PC-3 (cell line): ENCODE measurements at regions not wholly inside any gene's neighbourhood (a gene's known extent, or its start where the extent isn't known, plus 50 kb on each side); places are given as distances from the start of the nearest gene placed in this dataset.
A peak's percentile ranks its signal among the peaks of the same experiment; 100 is the strongest.
"Not testable (repeated sequence)": the region's sequence is repeated elsewhere in the genome, so short reads cannot be mapped to it uniquely, and the experiment has no call there.

Source experiments
- ATAC-seq: fragments of 200-7000 bp; cut with Tn5 transposase; 2 replicates; pipeline ENCODE4 v1.9.1; 2020; ENCODE audit warnings: mild to moderate bottlenecking, moderate library complexity
- BruUV-seq: library from RNA; stranded (reverse); fragments of 400-500 nt; replicated peaks from 2 replicates; lab custom pipeline; 2021; lab: Mats Ljungman, UMichigan
- CTCF ChIA-PET: fragments of 300-600 bp; sonication (Branson Sonifier 250); formaldehyde crosslinking; loops from one replicate; lab custom pipeline; 2022; ENCODE audit warnings: antibody characterized with exemption; lab: Charles Lee
- POLR2A ChIA-PET: fragments of 300-600 bp; sonication (Branson Sonifier 250); formaldehyde crosslinking; loops from one replicate; lab custom pipeline; 2022; ENCODE audit warnings: antibody characterized with exemption; ENCODE audit not compliant: unreplicated experiment; lab: Charles Lee
- DNase-seq: peaks from one replicate; pipeline ENCODE4 v3.0.0-alpha.2; 2015
- H2AFZ ChIP-seq: fragments of 300-600 bp; sonication (generic); 2 replicates; pipeline ENCODE4 v1.6.0; 2016; ENCODE audit warnings: antibody characterized with exemption, low read length
- H3F3A ChIP-seq: fragments of 300-600 bp; sonication (generic); one replicate; pipeline ENCODE4 v1.6.0; 2017; ENCODE audit warnings: antibody characterized with exemption, low read length, control low read depth, mild to moderate bottlenecking; ENCODE audit not compliant: unreplicated experiment
- H3K27ac ChIP-seq: fragments of 300-600 bp; sonication (generic); 2 replicates; pipeline ENCODE4 v1.5.1; 2016; ENCODE audit warnings: mild to moderate bottlenecking, low read length
- H3K27me3 ChIP-seq: fragments of 300-600 bp; sonication (generic); 2 replicates; pipeline ENCODE4 v1.6.1; 2016; ENCODE audit warnings: low read length, mixed read lengths
- H3K36me3 ChIP-seq: fragments of 300-600 bp; sonication (generic); 2 replicates; pipeline ENCODE4 v1.6.1; 2016; ENCODE audit warnings: low read depth, mixed run types, low read length, mixed read lengths
- H3K4me1 ChIP-seq: fragments of 300-600 bp; sonication (generic); 2 replicates; pipeline ENCODE4 v1.5.1; 2016; ENCODE audit warnings: low read length; ENCODE audit not compliant: insufficient read depth
- H3K4me2 ChIP-seq: fragments of 300-600 bp; sonication (generic); 2 replicates; pipeline ENCODE4 v1.6.0; 2016; ENCODE audit warnings: low read length
- H3K4me3 ChIP-seq: fragments of 300-600 bp; sonication (generic); 2 replicates; pipeline ENCODE4 v1.5.1; 2016; ENCODE audit warnings: mild to moderate bottlenecking, low read length, mixed read lengths
- H3K79me2 ChIP-seq: fragments of 300-600 bp; sonication (generic); 2 replicates; pipeline ENCODE4 v1.6.1; 2017; ENCODE audit warnings: low read length, mixed read lengths
- H3K9ac ChIP-seq: fragments of 300-600 bp; sonication (generic); 2 replicates; pipeline ENCODE4 v1.6.0; 2016; ENCODE audit warnings: mild to moderate bottlenecking, low read length
- H3K9me2 ChIP-seq: fragments of 300-600 bp; sonication (generic); replicated peaks from 2 replicates; pipeline ENCODE4 v1.6.1; 2016; ENCODE audit warnings: mixed run types, low read length, mixed read lengths
- H3K9me3 ChIP-seq: fragments of 300-600 bp; sonication (generic); 2 replicates; pipeline ENCODE4 v1.6.1; 2016; ENCODE audit warnings: low read length, mixed read lengths
- H4K20me1 ChIP-seq: fragments of 300-600 bp; sonication (generic); 2 replicates; pipeline ENCODE4 v1.6.1; 2016; ENCODE audit warnings: low read length, mixed read lengths
- CTCF ChIP-seq: fragments of 300-600 bp; sonication (generic); conservative IDR thresholded peaks from 2 replicates; pipeline ENCODE4 v1.5.1; 2017; ENCODE audit warnings: antibody characterized with exemption, low read depth, mild to moderate bottlenecking, low read length
- EZH2 ChIP-seq: fragments of 300-600 bp; sonication (generic); IDR thresholded peaks from one replicate; pipeline ENCODE4 v1.6.1; 2017; ENCODE audit warnings: antibody characterized with exemption, mild to moderate bottlenecking, low read length; ENCODE audit not compliant: unreplicated experiment
- EZH2phosphoT487 ChIP-seq: fragments of 300-600 bp; sonication (generic); IDR thresholded peaks from 2 replicates; pipeline ENCODE4 v1.6.1; 2018; ENCODE audit warnings: mild to moderate bottlenecking, antibody characterized with exemption, low read length, borderline replicate concordance
- intact Hi-C: fragments of 100-400 bp; cut with micrococcal nuclease; formaldehyde crosslinking; loops from 2 replicates; pipeline ENCODE4 v1.9.0; 2023

GRCh38 chr5:91917037-91917814 lies 534.1 kb upstream of the ARRDC3 start:
- H3K9me3 ChIP-seq, BruUV-seq, H3K27ac ChIP-seq, CTCF ChIA-PET, POLR2A ChIA-PET, H3K4me1 ChIP-seq, H4K20me1 ChIP-seq, H3K79me2 ChIP-seq, H3K27me3 ChIP-seq, intact Hi-C loops, H3K9ac ChIP-seq, H2AFZ ChIP-seq, H3K9me2 ChIP-seq, DNase-seq, H3K4me3 ChIP-seq, ATAC-seq, H3K4me2 ChIP-seq, H3K36me3 ChIP-seq, H3F3A ChIP-seq: not testable (repeated sequence)

- DNase-seq = no peak
- Histone ChIP-seq H3K27ac (no peak overlapping the region), H3K27me3 (no peaks in the 10 kb centered on the region), H4K20me1 (no peaks in the 10 kb centered on the region), H3K9me2 (no peaks in the 10 kb centered on the region), H3K79me2 (no peaks in the 10 kb centered on the region), H3K36me3 (no peaks in the 10 kb centered on the region), H3K4me1 (peaks cover 16% of the 10 kb centered on the region), H2AFZ (no peak overlapping the region), H3F3A (no peaks in the 10 kb centered on the region), H3K4me3 (no peak overlapping the region), H3K9ac (no peak overlapping the region), H3K9me3 (no peaks in the 10 kb centered on the region), H3K4me2 (no peak overlapping the region)
- no TSS peak for BruUV-seq
- CTCF ChIA-PET = no interaction called here
- POLR2A ChIA-PET = no interaction called here
- no peak for TF ChIP-seq EZH2
- TF ChIP-seq CTCF = no peak
- TF ChIP-seq EZH2phosphoT487 = no peak
- intact Hi-C loops = no loop called here
- ATAC-seq = no peak
These were observed 527.5 kb upstream of the ARRDC3 start for GRCh38 chr5:91910655-91911054.

GRCh38 chr5:91910247-91910646 lies 527.1 kb upstream of the ARRDC3 start:
- no peak overlapping the region for H3K9ac ChIP-seq
- no peaks in the 10 kb centered on the region for H3K79me2 ChIP-seq
- H3K4me1 ChIP-seq = peaks cover 20% of the 10 kb centered on the region
- no TSS peak for BruUV-seq
- no peaks in the 10 kb centered on the region for H3K9me2 ChIP-seq
- no peak overlapping the region for H3K27ac ChIP-seq
- H3K27me3 ChIP-seq = no peaks in the 10 kb centered on the region
- no peaks in the 10 kb centered on the region for H4K20me1 ChIP-seq
- no peak overlapping the region for H3K4me3 ChIP-seq
- no peaks in the 10 kb centered on the region for H3K9me3 ChIP-seq
- H2AFZ ChIP-seq = no peak overlapping the region
- intact Hi-C loops = no loop called here
- TF ChIP-seq EZH2 (no peak), CTCF (peak; percentile 51)
- no peaks in the 10 kb centered on the region for H3K36me3 ChIP-seq
- ATAC-seq (no peak), DNase-seq (no peak)
- H3F3A ChIP-seq = no peaks in the 10 kb centered on the region
- ChIA-PET POLR2A (no interaction called here), CTCF (no interaction called here)
- no peak overlapping the region for H3K4me2 ChIP-seq
